NCI-H510A treated with DMSO at 0.1 percent for 48 hours (cell line): ENCODE measurements at regions not wholly inside any gene's neighbourhood (a gene's known extent, or its start where the extent isn't known, plus 50 kb on each side); places are given as distances from the start of the nearest gene placed in this dataset.

ENCODE experiments used
- DNase-seq: peaks from one replicate; lab custom pipeline; 2025; lab: John Stamatoyannopoulos, UW

DNA sequence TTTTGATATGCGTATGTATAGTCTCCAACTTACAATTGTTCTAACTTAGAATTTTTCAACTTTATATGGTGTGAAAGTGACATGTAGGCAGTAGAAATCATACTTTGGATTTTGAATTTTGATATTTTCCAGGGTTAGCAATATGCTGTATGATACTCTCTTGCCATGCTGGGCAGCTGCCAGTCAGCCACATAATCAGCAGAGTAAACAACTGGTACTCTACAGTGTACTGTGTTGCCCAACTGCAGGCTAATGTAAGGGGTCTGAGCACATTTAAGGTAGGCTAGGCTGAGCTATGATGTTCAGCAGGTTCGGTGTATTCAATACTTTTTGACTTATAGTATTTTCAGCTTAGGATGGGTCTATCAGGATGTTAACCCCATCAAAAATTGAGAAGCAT, 52.0 kb upstream of the RYK start:
- peak; percentile 4 for DNase-seq

DNA sequence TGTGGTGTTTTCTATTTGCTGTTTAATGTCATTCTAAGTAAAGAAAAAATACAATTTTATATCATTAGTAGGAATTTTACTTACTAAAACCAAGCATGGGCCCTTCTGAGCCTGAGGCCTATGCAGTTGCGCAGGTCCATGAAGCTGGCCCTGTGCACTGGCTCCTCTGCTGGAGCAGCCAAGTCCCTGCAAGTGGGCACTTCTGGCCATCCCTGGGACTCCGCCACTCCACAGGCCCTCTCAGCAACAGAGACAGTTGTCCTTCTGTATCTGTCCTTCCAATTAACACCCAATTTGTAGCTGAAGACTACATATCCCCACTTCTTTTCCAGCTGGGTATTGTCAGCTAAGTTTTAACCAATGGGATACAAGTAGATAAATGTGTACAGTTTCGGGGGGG, 49.9 kb upstream of the RYK start:
- no peak for DNase-seq
